Panc1 (cell line): ENCODE measurements at regions not wholly inside any gene's neighbourhood (a gene's known extent, or its start where the extent isn't known, plus 50 kb on each side); places are given as distances from the start of the nearest gene placed in this dataset.

Experiments
- POLR2AphosphoS5 ChIP-seq: IDR thresholded peaks from 2 replicates; pipeline ENCODE4 v1.6.1; 2012; ENCODE audit warnings: mild to moderate bottlenecking, low read depth, low read length, moderate library complexity
- REST ChIP-seq, 2 experiments: IDR thresholded peaks; 2 replicates each; pipeline ENCODE4 v1.6.1; 2011 to 2012; ENCODE audit warnings: low read depth in 2 of 2, control low read depth in 1 of 2, low read length in 1 of 2, mild to moderate bottlenecking in 1 of 2, moderate library complexity in 1 of 2; ENCODE audit not compliant: insufficient read depth in 1 of 2
- SIN3A ChIP-seq: IDR thresholded peaks from 2 replicates; pipeline ENCODE4 v1.6.1; 2012; ENCODE audit warnings: low read depth, mild to moderate bottlenecking, low read length, moderate library complexity, borderline replicate concordance; ENCODE audit not compliant: insufficient read depth
- TCF7L2 ChIP-seq: IDR thresholded peaks from 2 replicates; pipeline ENCODE4 v1.6.1; 2011; ENCODE audit warnings: mild to moderate bottlenecking, low read depth, low read length, inconsistent platforms
- TF ChIP-seq, protein P1 (sequence below): fragments of 450-650 bp; IDR thresholded peaks from 2 replicates; pipeline ENCODE4 v1.5.1; 2017; ENCODE audit warnings: mild to moderate bottlenecking

- TF ChIP-seq TCF7L2 (no peak), POLR2AphosphoS5 (no peak), REST (IDR thresholded peaks at IDR 0.05; ENCODE audit: insufficient read depth in 1 of 2, low read depth in 2 of 2, low read length in 1 of 2) (no peak), SIN3A (no peak)
- TF ChIP-seq, protein P1, sequence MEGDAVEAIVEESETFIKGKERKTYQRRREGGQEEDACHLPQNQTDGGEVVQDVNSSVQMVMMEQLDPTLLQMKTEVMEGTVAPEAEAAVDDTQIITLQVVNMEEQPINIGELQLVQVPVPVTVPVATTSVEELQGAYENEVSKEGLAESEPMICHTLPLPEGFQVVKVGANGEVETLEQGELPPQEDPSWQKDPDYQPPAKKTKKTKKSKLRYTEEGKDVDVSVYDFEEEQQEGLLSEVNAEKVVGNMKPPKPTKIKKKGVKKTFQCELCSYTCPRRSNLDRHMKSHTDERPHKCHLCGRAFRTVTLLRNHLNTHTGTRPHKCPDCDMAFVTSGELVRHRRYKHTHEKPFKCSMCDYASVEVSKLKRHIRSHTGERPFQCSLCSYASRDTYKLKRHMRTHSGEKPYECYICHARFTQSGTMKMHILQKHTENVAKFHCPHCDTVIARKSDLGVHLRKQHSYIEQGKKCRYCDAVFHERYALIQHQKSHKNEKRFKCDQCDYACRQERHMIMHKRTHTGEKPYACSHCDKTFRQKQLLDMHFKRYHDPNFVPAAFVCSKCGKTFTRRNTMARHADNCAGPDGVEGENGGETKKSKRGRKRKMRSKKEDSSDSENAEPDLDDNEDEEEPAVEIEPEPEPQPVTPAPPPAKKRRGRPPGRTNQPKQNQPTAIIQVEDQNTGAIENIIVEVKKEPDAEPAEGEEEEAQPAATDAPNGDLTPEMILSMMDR: no peak
Observed at GRCh38 chr7:111666260-111666659, 104.0 kb upstream of the IMMP2L start.
